A549 (cell line): ENCODE measurements at regions not wholly inside any gene's neighbourhood (a gene's known extent, or its start where the extent isn't known, plus 50 kb on each side); places are given as distances from the start of the nearest gene placed in this dataset.

Experiments used
- EP300 ChIP-seq, 2 experiments: fragments of >200 bp; sonication (Bioruptor Twin); formaldehyde crosslinking; IDR thresholded peaks; 2 replicates in 1 of 2; 3 replicates in 1 of 2; pipeline ENCODE4 v1.6.1; 2016 to 2017
- POLR2A ChIP-seq: IDR thresholded peaks from 2 replicates; pipeline ENCODE4 v1.6.1; 2012; ENCODE audit warnings: mild to moderate bottlenecking, low read length

- no peak for TF ChIP-seq POLR2A
- TF ChIP-seq EP300 (IDR thresholded peaks at IDR 0.05): no peak
These were observed 320.8 kb upstream of the FAR2 start for GRCh38 chr12:28828318-28828717.
